Esophagus muscularis mucosa (tissue), 4 donors: ENCODE measurements at regions not wholly inside any gene's neighbourhood (a gene's known extent, or its start where the extent isn't known, plus 50 kb on each side); places are given as distances from the start of the nearest gene placed in this dataset.
"Not testable (repeated sequence)": the region's sequence is repeated elsewhere in the genome, so short reads cannot be mapped to it uniquely, and the experiment has no call there.

Experiments used
- DNase-seq: peaks from one replicate; pipeline ENCODE4 v3.0.0-alpha.2; 2017; ENCODE audit errors: extremely low spot score
- H3K27ac ChIP-seq, 4 donors: fragments of 200-600 bp; sonication (generic); replicated peaks in 1 of 4; 1 replicate in 3 of 4; 2 replicates in 1 of 4; pipeline ENCODE4 v1.5.1; 2016 to 2019; ENCODE audit warnings: mild to moderate bottlenecking in 1 of 4
- H3K27me3 ChIP-seq, 4 donors: fragments of 200-600 bp; sonication (generic); one replicate each; pipeline versions ENCODE4 v1.5.1 to v1.6.0; 2016 to 2019
- H3K36me3 ChIP-seq, 4 donors: fragments of 200-600 bp; sonication (generic); one replicate each; pipeline ENCODE4 v1.5.1; 2016 to 2019
- H3K4me1 ChIP-seq, 4 donors: fragments of 200-600 bp; sonication (generic); one replicate each; pipeline ENCODE4 v1.5.1; 2016 to 2019
- H3K4me3 ChIP-seq, 4 donors: fragments of 200-600 bp; sonication (generic); 1 replicate in 2 of 4; 2 replicates in 2 of 4; pipeline ENCODE4 v1.5.1; 2016 to 2019; ENCODE audit warnings: mild to moderate bottlenecking in 4 of 4, moderate library complexity in 1 of 4
- H3K9me3 ChIP-seq, 4 donors: fragments of 200-600 bp; sonication (generic); 1 replicate in 3 of 4; 2 replicates in 1 of 4; pipeline ENCODE4 v1.5.1; 2016 to 2019
- EP300 ChIP-seq: sonication (generic); formaldehyde crosslinking; IDR thresholded peaks from one replicate; pipeline ENCODE4 v1.6.1; 2017; ENCODE audit warnings: antibody characterized with exemption
- POLR2A ChIP-seq: fragments of 450-650 bp; IDR thresholded peaks from one replicate; pipeline ENCODE4 v1.6.1; 2017; ENCODE audit warnings: antibody characterized with exemption, moderate library complexity, mild to moderate bottlenecking, low read depth
- POLR2AphosphoS5 ChIP-seq, 2 donors: sonication (generic); formaldehyde crosslinking; IDR thresholded peaks; one replicate each; pipeline ENCODE4 v1.6.1; 2017; ENCODE audit warnings: antibody characterized with exemption in 2 of 2
- WGBS: methylation state at CpG from one replicate; pipeline ENCODE4 v1.1.5; 2018; 5-methylcytosine and 5-hydroxymethylcytosine counted together
- intact Hi-C: fragments of 100-400 bp; cut with DNase I; formaldehyde crosslinking; loops from one replicate; pipeline ENCODE4 v1.15.1; 2023
- TF ChIP-seq, protein P1 (sequence below), 3 experiments: fragments of 200-600 bp in 2 of 3; fragments of 450-650 bp in 1 of 3; sonication (generic) in 2 of 3; IDR thresholded peaks; one replicate each; pipeline ENCODE4 v1.5.1; 2017 to 2019; ENCODE audit warnings: antibody characterized with exemption in 3 of 3, mild to moderate bottlenecking in 2 of 3, moderate library complexity in 1 of 3

DNA sequence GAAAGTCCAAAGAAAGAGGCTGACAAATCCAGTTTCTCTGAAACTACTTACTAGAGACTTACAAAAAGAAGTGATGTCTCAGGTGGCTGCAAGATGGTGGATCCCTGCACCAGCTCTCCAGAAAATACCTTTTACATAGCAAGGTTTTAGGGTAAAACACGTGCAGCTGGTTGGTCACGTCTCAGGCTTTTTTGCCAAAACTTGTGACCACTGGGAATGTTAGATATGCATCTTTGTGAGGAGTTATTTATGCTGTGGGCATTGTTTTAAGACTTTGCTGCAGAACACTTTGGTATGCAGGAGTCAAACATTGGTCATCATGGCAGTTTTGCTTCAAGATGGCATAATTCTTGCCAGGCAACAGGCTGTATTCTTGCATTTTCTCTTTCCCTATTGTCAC is 1352.8 kb downstream of the REEP3 start:
- no peak for DNase-seq
- Histone ChIP-seq H3K27me3 (no peaks in the 10 kb centered on the region), H3K36me3 (no peaks in the 10 kb centered on the region), H3K4me1 (no peaks in the 10 kb centered on the region), H3K4me3 (no peak overlapping the region), H3K9me3 (no peaks in the 10 kb centered on the region), H3K27ac (no peak overlapping the region)
- 88% methylated on average over 2 of the region's 2 CpGs for WGBS
- intact Hi-C loops, result no loop called here
- no peak for TF ChIP-seq POLR2A
- no peak for TF ChIP-seq POLR2AphosphoS5 (IDR thresholded peaks at IDR 0.05)
- TF ChIP-seq, protein P1, sequence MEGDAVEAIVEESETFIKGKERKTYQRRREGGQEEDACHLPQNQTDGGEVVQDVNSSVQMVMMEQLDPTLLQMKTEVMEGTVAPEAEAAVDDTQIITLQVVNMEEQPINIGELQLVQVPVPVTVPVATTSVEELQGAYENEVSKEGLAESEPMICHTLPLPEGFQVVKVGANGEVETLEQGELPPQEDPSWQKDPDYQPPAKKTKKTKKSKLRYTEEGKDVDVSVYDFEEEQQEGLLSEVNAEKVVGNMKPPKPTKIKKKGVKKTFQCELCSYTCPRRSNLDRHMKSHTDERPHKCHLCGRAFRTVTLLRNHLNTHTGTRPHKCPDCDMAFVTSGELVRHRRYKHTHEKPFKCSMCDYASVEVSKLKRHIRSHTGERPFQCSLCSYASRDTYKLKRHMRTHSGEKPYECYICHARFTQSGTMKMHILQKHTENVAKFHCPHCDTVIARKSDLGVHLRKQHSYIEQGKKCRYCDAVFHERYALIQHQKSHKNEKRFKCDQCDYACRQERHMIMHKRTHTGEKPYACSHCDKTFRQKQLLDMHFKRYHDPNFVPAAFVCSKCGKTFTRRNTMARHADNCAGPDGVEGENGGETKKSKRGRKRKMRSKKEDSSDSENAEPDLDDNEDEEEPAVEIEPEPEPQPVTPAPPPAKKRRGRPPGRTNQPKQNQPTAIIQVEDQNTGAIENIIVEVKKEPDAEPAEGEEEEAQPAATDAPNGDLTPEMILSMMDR (IDR thresholded peaks at IDR 0.05), result no peak
- TF ChIP-seq EP300, result no peak

DNA sequence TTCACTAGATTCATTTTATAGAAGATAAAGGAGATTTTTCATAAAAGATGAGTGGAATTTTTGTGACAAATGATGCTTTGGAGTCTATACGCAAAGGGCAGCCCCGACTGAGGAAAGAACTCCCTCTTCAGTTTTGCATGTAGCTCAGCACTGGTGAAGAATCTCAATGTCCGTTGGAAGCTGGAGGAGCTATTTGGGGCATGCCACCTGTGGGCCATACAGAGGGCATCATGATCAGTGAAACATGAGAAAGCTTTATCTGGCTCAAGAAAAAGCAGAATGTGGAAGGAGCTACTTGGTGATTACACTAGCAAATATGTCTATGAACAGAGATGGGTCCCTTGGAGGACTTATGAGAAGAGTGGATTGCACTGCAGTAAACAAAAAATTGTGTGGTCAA is 1359.3 kb downstream of the REEP3 start:
- no peaks in the 10 kb centered on the region for H3K4me1 ChIP-seq
- intact Hi-C loops, result no loop called here

DNA sequence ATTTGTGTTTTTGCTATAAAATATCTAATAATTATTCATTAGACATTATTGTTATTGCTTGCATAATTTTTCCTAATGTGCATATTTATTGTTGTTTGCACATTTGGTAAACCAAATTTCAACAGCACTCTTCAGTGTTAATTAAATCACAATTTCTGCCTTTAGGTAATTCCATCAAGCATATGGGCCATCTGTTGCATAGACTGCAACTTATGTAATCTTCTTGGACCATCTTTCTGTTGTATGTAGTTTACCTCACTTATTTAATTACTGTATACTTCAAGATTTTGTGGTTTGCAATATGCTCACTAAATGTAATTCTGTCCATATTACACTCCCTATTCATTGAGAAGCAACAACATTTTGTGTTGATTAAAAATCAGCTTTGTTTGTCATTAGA is 1360.1 kb downstream of the REEP3 start:
- no peaks in the 10 kb centered on the region for H3K4me1 ChIP-seq
- no peak for DNase-seq
- H3K27me3 ChIP-seq, result no peaks in the 10 kb centered on the region
- no peaks in the 10 kb centered on the region for H3K9me3 ChIP-seq
- no peaks in the 10 kb centered on the region for H3K36me3 ChIP-seq
- TF ChIP-seq, protein P1 (IDR thresholded peaks at IDR 0.05), result no peak
- TF ChIP-seq EP300, result no peak
- TF ChIP-seq POLR2A, result no peak
- no peak for TF ChIP-seq POLR2AphosphoS5 (IDR thresholded peaks at IDR 0.05)
- no peak overlapping the region for H3K4me3 ChIP-seq
- intact Hi-C loops, result no loop called here
- H3K27ac ChIP-seq, result no peak overlapping the region

More for the DNA sequence above, 1359.3 kb downstream of the REEP3 start:
- no peak overlapping the region for H3K27ac ChIP-seq
- WGBS, result 71% methylated on average over 3 of the region's 3 CpGs
- TF ChIP-seq POLR2AphosphoS5 (IDR thresholded peaks at IDR 0.05), result no peak
- TF ChIP-seq, protein P1 (IDR thresholded peaks at IDR 0.05), result no peak
- TF ChIP-seq EP300, result no peak
- no peak for TF ChIP-seq POLR2A
- no peak for DNase-seq
- H3K36me3 ChIP-seq, result no peaks in the 10 kb centered on the region
- H3K9me3 ChIP-seq, result no peaks in the 10 kb centered on the region
- H3K4me3 ChIP-seq, result no peak overlapping the region
- H3K27me3 ChIP-seq, result no peaks in the 10 kb centered on the region

DNA sequence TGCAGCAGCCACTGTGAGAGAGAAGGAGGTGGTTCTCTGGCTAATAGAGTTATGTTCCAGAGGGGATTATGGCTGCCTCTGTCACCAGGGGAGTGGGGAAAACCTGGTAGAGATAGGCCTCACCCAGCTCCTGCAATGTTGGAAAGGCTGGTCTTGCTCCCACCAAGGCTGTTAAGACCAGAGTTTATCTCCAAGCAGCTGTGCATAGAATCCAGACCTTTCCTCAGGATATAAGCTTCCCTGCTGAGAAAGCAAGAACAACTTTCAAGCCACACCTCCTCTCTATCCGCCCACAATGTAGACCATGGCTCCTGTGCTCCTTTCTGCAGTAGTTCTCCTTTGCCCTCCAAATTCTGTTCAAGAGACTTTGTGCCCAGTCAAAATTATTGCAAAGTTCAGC is 1375.4 kb downstream of the REEP3 start:
- WGBS, result 92% methylated on average over 1 of the region's 1 CpG
- intact Hi-C loops, result no loop called here

DNA sequence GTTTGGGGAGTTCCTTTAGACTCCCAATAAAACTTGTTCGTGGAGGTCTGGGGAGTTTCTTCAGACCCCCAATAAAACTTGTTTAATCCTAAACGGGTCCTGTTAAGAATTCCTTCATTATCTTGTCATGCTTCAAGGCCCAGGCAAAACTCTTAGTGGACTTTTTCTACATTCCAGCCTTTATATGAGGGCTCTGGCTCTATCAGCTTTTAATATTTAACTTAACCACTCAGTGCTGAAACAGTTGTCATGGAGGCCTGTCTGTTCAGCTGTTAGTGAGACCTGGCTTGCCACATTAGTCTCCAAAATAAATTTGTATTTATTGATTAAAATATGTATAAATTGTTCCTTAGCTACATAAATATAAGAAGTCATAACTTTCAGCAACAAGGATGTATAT is 1385.1 kb downstream of the REEP3 start:
- H3K4me1 ChIP-seq, H3K27me3 ChIP-seq, intact Hi-C loops, H3K4me3 ChIP-seq, H3K36me3 ChIP-seq, DNase-seq, H3K27ac ChIP-seq, H3K9me3 ChIP-seq: not testable (repeated sequence)
- 47% methylated on average over 2 of the region's 2 CpGs for WGBS

More for the DNA sequence above, 1375.4 kb downstream of the REEP3 start:
- no peak overlapping the region for H3K27ac ChIP-seq
- no peak overlapping the region for H3K4me3 ChIP-seq
- no peaks in the 10 kb centered on the region for H3K4me1 ChIP-seq
- H3K9me3 ChIP-seq, result peaks cover 0 to 15% (median 6%) of the 10 kb centered on the region in 4 donors
- no peaks in the 10 kb centered on the region for H3K27me3 ChIP-seq
- H3K36me3 ChIP-seq, result no peaks in the 10 kb centered on the region
- TF ChIP-seq POLR2A (no peak), EP300 (no peak), POLR2AphosphoS5 (IDR thresholded peaks at IDR 0.05) (no peak)
- TF ChIP-seq, protein P1 (IDR thresholded peaks at IDR 0.05), result no peak
- no peak for DNase-seq

DNA sequence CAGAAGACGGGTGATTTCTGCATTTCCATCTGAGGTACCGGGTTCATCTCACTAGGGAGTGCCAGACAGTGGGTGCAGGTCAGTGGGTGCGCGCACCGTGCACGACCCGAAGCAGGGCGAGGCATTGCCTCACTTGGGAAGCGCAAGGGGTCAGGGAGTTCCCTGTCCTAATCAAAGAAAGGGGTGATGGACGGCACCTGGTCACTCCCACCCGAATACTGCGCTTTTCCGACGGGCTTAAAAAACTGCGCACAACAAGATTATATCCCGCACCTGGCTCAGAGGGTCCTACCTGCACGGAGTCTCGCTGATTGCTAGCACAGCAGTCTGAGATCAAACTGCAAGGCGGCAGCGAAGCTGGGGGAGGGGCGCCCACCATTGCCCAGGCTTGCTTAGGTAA is 1403.1 kb downstream of the REEP3 start:
- H3K27me3 ChIP-seq, H3K4me3 ChIP-seq, H3K27ac ChIP-seq, DNase-seq, H3K4me1 ChIP-seq, H3K36me3 ChIP-seq, intact Hi-C loops: not testable (repeated sequence)
- 80% methylated on average over 10 of the region's 21 CpGs for WGBS
- H3K9me3 ChIP-seq, result peaks cover 0 to 17% (median 6%) of the 10 kb centered on the region in 4 donors
